ENCODE measurements at regions not wholly inside any gene's neighbourhood (a gene's known extent, or its start where the extent isn't known, plus 50 kb on each side); places are given as distances from the start of the nearest gene placed in this dataset.
"Not testable (repeated sequence)": the region's sequence is repeated elsewhere in the genome, so short reads cannot be mapped to it uniquely, and the experiment has no call there.

DNA sequence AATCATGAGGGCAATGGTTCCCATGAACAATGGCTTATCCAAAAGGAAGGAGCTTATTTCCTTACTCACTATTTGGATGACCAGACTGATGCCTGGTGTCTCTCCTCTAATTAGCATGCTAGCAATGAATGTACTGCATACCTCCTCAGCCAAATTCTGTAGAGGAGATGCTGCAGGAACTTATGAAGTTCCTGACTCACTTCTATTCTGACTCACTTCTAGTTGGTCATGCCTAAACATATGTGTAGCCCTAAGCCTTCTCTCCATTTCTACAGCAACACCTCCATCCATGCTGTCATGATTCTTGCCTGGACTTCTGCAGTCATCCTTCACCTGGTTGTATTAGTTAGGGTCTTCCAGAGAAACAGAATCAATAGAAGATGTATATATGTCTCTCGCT, 59.9 kb upstream of the MRPS9 start:
- Histone ChIP-seq H3K4ac (ENCODE audit: low read depth, low read length) (no peak overlapping the region), H3K4me3 (ENCODE audit: low read length) (no peak overlapping the region), H2AK5ac (ENCODE audit: low read length) (no peak overlapping the region), H3K36me3 (ENCODE audit: control insufficient read depth, insufficient read depth, low read length) (no peaks in the 10 kb centered on the region), H2BK5ac (ENCODE audit: low read length) (no peak overlapping the region), H4K8ac (ENCODE audit: low read depth, low read length) (no peak overlapping the region), H3K27me3 (ENCODE audit: insufficient read depth, low read length, poor library complexity) (no peaks in the 10 kb centered on the region), H3K79me1 (ENCODE audit: low read length) (no peaks in the 10 kb centered on the region), H2BK15ac (replicated peaks; ENCODE audit: low read depth) (no peak overlapping the region), H3K18ac (ENCODE audit: low read length) (no peak overlapping the region), H3K79me2 (ENCODE audit: control insufficient read depth, insufficient read depth, low read length) (no peaks in the 10 kb centered on the region), H3K4me1 (ENCODE audit: control insufficient read depth, low read depth, low read length) (no peaks in the 10 kb centered on the region), H3K9ac (ENCODE audit: low read length) (no peak overlapping the region), H3K56ac (ENCODE audit: low read length) (no peak overlapping the region), H2BK120ac (ENCODE audit: low read depth, low read length) (no peak overlapping the region), H4K5ac (ENCODE audit: low read length) (no peak overlapping the region), H3K23ac (ENCODE audit: low read length) (no peak overlapping the region), H3K27ac (ENCODE audit: low read depth, low read length) (no peak overlapping the region), H3K4me2 (ENCODE audit: low read length) (no peak overlapping the region)
- DNase-seq = no peak
- WGBS (ENCODE audit: extremely low coverage, insufficient coverage, low lambda C conversion rate) = no CpG with 5 or more reads among the region's 1 CpG

DNA sequence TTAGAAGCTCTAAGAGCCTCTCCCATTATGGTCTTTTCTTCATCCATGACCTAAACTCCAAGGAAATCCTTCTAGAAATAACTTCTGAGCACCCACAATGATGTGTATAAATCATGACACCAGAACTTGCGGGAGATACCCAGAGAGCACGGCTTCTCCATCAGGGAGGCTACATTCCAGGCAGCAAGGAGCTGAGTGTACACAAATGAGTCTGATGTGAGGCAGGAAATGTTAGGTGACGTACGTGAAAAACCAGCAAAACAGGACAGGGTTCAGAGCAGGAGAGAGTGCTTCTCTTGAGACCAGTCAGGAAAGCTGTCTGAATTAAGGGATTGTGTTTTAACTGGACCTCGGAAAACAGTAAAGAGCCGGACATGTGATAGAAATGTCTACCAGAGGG, 58.1 kb upstream of the MRPS9 start:
- not testable (repeated sequence) for H3K56ac ChIP-seq (ENCODE audit: low read length); DNase-seq; H3K23ac ChIP-seq (ENCODE audit: low read length)

DNA sequence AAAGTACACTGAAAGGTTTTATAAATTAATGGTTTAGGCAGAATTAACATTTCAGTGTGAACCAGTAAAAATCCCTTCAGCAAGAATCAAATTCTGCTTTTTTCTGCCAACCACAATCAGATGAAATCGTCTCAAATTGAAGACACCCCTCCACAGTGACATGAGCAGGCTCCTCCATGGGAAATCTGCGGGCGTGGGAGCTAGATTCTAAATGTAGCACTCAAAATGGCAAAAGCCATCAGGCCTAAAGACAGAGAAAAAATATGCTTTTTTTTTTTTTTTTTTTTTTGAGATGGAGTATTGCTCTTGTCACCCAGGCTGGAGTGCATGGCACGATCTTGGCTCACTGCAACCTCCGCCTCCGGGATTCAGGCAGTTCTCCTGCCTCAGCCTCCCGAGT, 55.8 kb upstream of the MRPS9 start:
- Histone ChIP-seq H3K9ac (ENCODE audit: low read length) (no peak overlapping the region), H3K79me1 (ENCODE audit: low read length) (no peaks in the 10 kb centered on the region), H4K5ac (ENCODE audit: low read length) (no peak overlapping the region), H3K18ac (ENCODE audit: low read length) (no peak overlapping the region), H3K23ac (ENCODE audit: low read length) (no peak overlapping the region), H3K4me1 (ENCODE audit: control insufficient read depth, low read depth, low read length) (no peaks in the 10 kb centered on the region), H3K4ac (ENCODE audit: low read depth, low read length) (no peak overlapping the region), H3K4me2 (ENCODE audit: low read length) (no peak overlapping the region), H3K79me2 (ENCODE audit: control insufficient read depth, insufficient read depth, low read length) (no peaks in the 10 kb centered on the region), H2BK5ac (ENCODE audit: low read length) (no peak overlapping the region), H3K56ac (ENCODE audit: low read length) (no peak overlapping the region), H3K4me3 (ENCODE audit: low read length) (no peak overlapping the region), H2BK120ac (ENCODE audit: low read depth, low read length) (no peak overlapping the region), H2AK5ac (ENCODE audit: low read length) (no peak overlapping the region), H4K8ac (ENCODE audit: low read depth, low read length) (no peak overlapping the region), H3K27ac (ENCODE audit: low read depth, low read length) (no peak overlapping the region), H3K36me3 (ENCODE audit: control insufficient read depth, insufficient read depth, low read length) (no peaks in the 10 kb centered on the region), H2BK15ac (replicated peaks; ENCODE audit: low read depth) (no peak overlapping the region), H3K27me3 (ENCODE audit: insufficient read depth, low read length, poor library complexity) (no peaks in the 10 kb centered on the region)
- DNase-seq = no peak
- no CpG with 5 or more reads among the region's 7 CpGs for WGBS (ENCODE audit: extremely low coverage, insufficient coverage, low lambda C conversion rate)

More for the DNA sequence above, 58.1 kb upstream of the MRPS9 start:
- not testable (repeated sequence) for H3K27ac ChIP-seq (ENCODE audit: low read depth, low read length); H4K8ac ChIP-seq (ENCODE audit: low read depth, low read length); H3K4me2 ChIP-seq (ENCODE audit: low read length); H3K79me1 ChIP-seq (ENCODE audit: low read length); H3K36me3 ChIP-seq (ENCODE audit: control insufficient read depth, insufficient read depth, low read length); H3K4me3 ChIP-seq (ENCODE audit: low read length); H2BK5ac ChIP-seq (ENCODE audit: low read length); H3K9ac ChIP-seq (ENCODE audit: low read length); H3K79me2 ChIP-seq (ENCODE audit: control insufficient read depth, insufficient read depth, low read length); H2AK5ac ChIP-seq (ENCODE audit: low read length); H3K18ac ChIP-seq (ENCODE audit: low read length); H3K4ac ChIP-seq (ENCODE audit: low read depth, low read length); H4K5ac ChIP-seq (ENCODE audit: low read length); H2BK120ac ChIP-seq (ENCODE audit: low read depth, low read length); H3K27me3 ChIP-seq (ENCODE audit: insufficient read depth, low read length, poor library complexity); H2BK15ac ChIP-seq (replicated peaks; ENCODE audit: low read depth); H3K4me1 ChIP-seq (ENCODE audit: control insufficient read depth, low read depth, low read length)
- WGBS (ENCODE audit: extremely low coverage, insufficient coverage, low lambda C conversion rate) = no CpG with 5 or more reads among the region's 6 CpGs

Measured in mesendoderm (in vitro differentiated cells).